ENCODE measurements at regions not wholly inside any gene's neighbourhood (a gene's known extent, or its start where the extent isn't known, plus 50 kb on each side); places are given as distances from the start of the nearest gene placed in this dataset.

- H3K9me3 ChIP-seq (replicated peaks; ENCODE audit: insufficient read depth, low read length): no peaks in the 10 kb centered on the region
- H3K27ac ChIP-seq (ENCODE audit: low read length): no peak overlapping the region
- DNase-seq: no peak
- no peaks in the 10 kb centered on the region for H3K27me3 ChIP-seq (replicated peaks; ENCODE audit: insufficient read depth, low read length)
- H3K4me1 ChIP-seq (ENCODE audit: low read length): no peaks in the 10 kb centered on the region
- H3K9ac ChIP-seq (ENCODE audit: low read length): no peak overlapping the region
- no peaks in the 10 kb centered on the region for H3K36me3 ChIP-seq (replicated peaks; ENCODE audit: insufficient read depth, low read length)
- H2AFZ ChIP-seq (ENCODE audit: low read length): no peak overlapping the region
- no peak overlapping the region for H3K4me2 ChIP-seq (ENCODE audit: low read depth, low read length)
- no peak overlapping the region for H3K4me3 ChIP-seq (ENCODE audit: low read length)
- no peaks in the 10 kb centered on the region for H3F3A ChIP-seq (ENCODE audit: insufficient read depth, low read length)
- no peaks in the 10 kb centered on the region for H4K20me1 ChIP-seq (ENCODE audit: insufficient read depth, low read length)
- TF ChIP-seq EZH2 (optimal IDR thresholded peaks at IDR 0.05; ENCODE audit: low read depth, low read length): no peak
- TF ChIP-seq EZH2phosphoT487 (IDR thresholded peaks at IDR 0.05; ENCODE audit: low read length): no peak
- TF ChIP-seq CTCF (IDR thresholded peaks at IDR 0.05; ENCODE audit: low read length): no peak
- no peaks in the 10 kb centered on the region for H3K79me2 ChIP-seq (ENCODE audit: low read length)
- no peaks in the 10 kb centered on the region for H3K9me2 ChIP-seq (replicated peaks; ENCODE audit: insufficient read depth, low read length)
Measured at GRCh38 chr3:20772869-20773268, 586.9 kb upstream of the SGO1 start.

GRCh38 chr3:20769430-20769829 lies 583.4 kb upstream of the SGO1 start:
- no peaks in the 10 kb centered on the region for H3K4me1 ChIP-seq (ENCODE audit: low read length)
- no peaks in the 10 kb centered on the region for H3F3A ChIP-seq (ENCODE audit: insufficient read depth, low read length)
- H3K79me2 ChIP-seq (ENCODE audit: low read length): no peaks in the 10 kb centered on the region
- TF ChIP-seq EZH2 (optimal IDR thresholded peaks at IDR 0.05; ENCODE audit: low read depth, low read length) (no peak), EZH2phosphoT487 (IDR thresholded peaks at IDR 0.05; ENCODE audit: low read length) (no peak), CTCF (IDR thresholded peaks at IDR 0.05; ENCODE audit: low read length) (no peak)
- H2AFZ ChIP-seq (ENCODE audit: low read length): no peak overlapping the region
- H3K9ac ChIP-seq (ENCODE audit: low read length): no peak overlapping the region
- DNase-seq: no peak
- no peaks in the 10 kb centered on the region for H3K36me3 ChIP-seq (replicated peaks; ENCODE audit: insufficient read depth, low read length)
- H3K9me2 ChIP-seq (replicated peaks; ENCODE audit: insufficient read depth, low read length): no peaks in the 10 kb centered on the region
- H4K20me1 ChIP-seq (ENCODE audit: insufficient read depth, low read length): no peaks in the 10 kb centered on the region
- no peak overlapping the region for H3K4me2 ChIP-seq (ENCODE audit: low read depth, low read length)
- no peak overlapping the region for H3K4me3 ChIP-seq (ENCODE audit: low read length)
- H3K27ac ChIP-seq (ENCODE audit: low read length): no peak overlapping the region
- H3K9me3 ChIP-seq (replicated peaks; ENCODE audit: insufficient read depth, low read length): no peaks in the 10 kb centered on the region
- no peaks in the 10 kb centered on the region for H3K27me3 ChIP-seq (replicated peaks; ENCODE audit: insufficient read depth, low read length)

GRCh38 chr3:20760981-20761380 lies 575.0 kb upstream of the SGO1 start:
- H3K27me3 ChIP-seq (replicated peaks; ENCODE audit: insufficient read depth, low read length): no peaks in the 10 kb centered on the region
- no peaks in the 10 kb centered on the region for H3K9me2 ChIP-seq (replicated peaks; ENCODE audit: insufficient read depth, low read length)
- H3K4me2 ChIP-seq (ENCODE audit: low read depth, low read length): no peak overlapping the region
- H3K9ac ChIP-seq (ENCODE audit: low read length): no peak overlapping the region
- no peak for DNase-seq
- H3K4me3 ChIP-seq (ENCODE audit: low read length): no peak overlapping the region
- H3K79me2 ChIP-seq (ENCODE audit: low read length): no peaks in the 10 kb centered on the region
- no peaks in the 10 kb centered on the region for H3K9me3 ChIP-seq (replicated peaks; ENCODE audit: insufficient read depth, low read length)
- TF ChIP-seq EZH2 (optimal IDR thresholded peaks at IDR 0.05; ENCODE audit: low read depth, low read length) (no peak), CTCF (IDR thresholded peaks at IDR 0.05; ENCODE audit: low read length) (no peak), EZH2phosphoT487 (IDR thresholded peaks at IDR 0.05; ENCODE audit: low read length) (no peak)
- no peaks in the 10 kb centered on the region for H4K20me1 ChIP-seq (ENCODE audit: insufficient read depth, low read length)
- H3K27ac ChIP-seq (ENCODE audit: low read length): no peak overlapping the region
- no peaks in the 10 kb centered on the region for H3F3A ChIP-seq (ENCODE audit: insufficient read depth, low read length)
- no peaks in the 10 kb centered on the region for H3K36me3 ChIP-seq (replicated peaks; ENCODE audit: insufficient read depth, low read length)
- H2AFZ ChIP-seq (ENCODE audit: low read length): no peak overlapping the region
- no peaks in the 10 kb centered on the region for H3K4me1 ChIP-seq (ENCODE audit: low read length)
